ENCODE measurements at regions not wholly inside any gene's neighbourhood (a gene's known extent, or its start where the extent isn't known, plus 50 kb on each side); places are given as distances from the start of the nearest gene placed in this dataset.

GRCh38 chr1:221363039-221363438 lies 378.9 kb downstream of the DUSP10 start:
- Histone ChIP-seq H3K36me3 (ENCODE audit: control insufficient read depth in 2 of 3, insufficient read depth in 3 of 3, low read length in 3 of 3) (no peaks in the 10 kb centered on the region), H3K9me3 (ENCODE audit: control insufficient read depth in 2 of 3, insufficient read depth in 1 of 3, low read length in 3 of 3) (no peaks in the 10 kb centered on the region), H3K4me3 (ENCODE audit: low read length in 3 of 3) (no peak overlapping the region), H3K9ac (ENCODE audit: low read length in 3 of 3) (no peak overlapping the region), H3K27me3 (ENCODE audit: control insufficient read depth, insufficient read depth, low read length) (no peaks in the 10 kb centered on the region), H3K4me1 (ENCODE audit: control insufficient read depth in 2 of 3, insufficient read depth in 2 of 3, low read depth in 1 of 3, low read length in 3 of 3) (no peaks in the 10 kb centered on the region), H3K27ac (ENCODE audit: low read depth in 2 of 2, low read length in 2 of 2) (no peak overlapping the region)
- FAIRE-seq: no peak
- TF ChIP-seq CTCF (IDR thresholded peaks at IDR 0.05; ENCODE audit: borderline replicate concordance, extremely low read depth, insufficient read depth): no peak
- intact Hi-C loops (cut with DNase I): no loop called here
- DNase-seq: no peak

- H3K4me3 ChIP-seq (ENCODE audit: low read length in 3 of 3): no peak overlapping the region
- no peaks in the 10 kb centered on the region for H3K9me3 ChIP-seq (ENCODE audit: control insufficient read depth in 2 of 3, insufficient read depth in 1 of 3, low read length in 3 of 3)
- FAIRE-seq (no peak), DNase-seq (no peak)
- H3K36me3 ChIP-seq (ENCODE audit: control insufficient read depth in 2 of 3, insufficient read depth in 3 of 3, low read length in 3 of 3): no peaks in the 10 kb centered on the region
- no peaks in the 10 kb centered on the region for H3K27me3 ChIP-seq (ENCODE audit: control insufficient read depth, insufficient read depth, low read length)
- H3K4me1 ChIP-seq (ENCODE audit: control insufficient read depth in 2 of 3, insufficient read depth in 2 of 3, low read depth in 1 of 3, low read length in 3 of 3): no peaks in the 10 kb centered on the region
- H3K9ac ChIP-seq (ENCODE audit: low read length in 3 of 3): no peak overlapping the region
- no peak overlapping the region for H3K27ac ChIP-seq (ENCODE audit: low read depth in 2 of 2, low read length in 2 of 2)
- intact Hi-C loops (cut with DNase I): no loop called here
- no peak for TF ChIP-seq CTCF (IDR thresholded peaks at IDR 0.05; ENCODE audit: borderline replicate concordance, extremely low read depth, insufficient read depth)
Measured at GRCh38 chr1:221366495-221367110, 375.3 kb downstream of the DUSP10 start.

GRCh38 chr1:221371705-221372104 lies 370.2 kb downstream of the DUSP10 start:
- DNase-seq (no peak), FAIRE-seq (no peak)
- Histone ChIP-seq H3K4me1 (ENCODE audit: control insufficient read depth in 2 of 3, insufficient read depth in 2 of 3, low read depth in 1 of 3, low read length in 3 of 3) (peaks cover 0 to 3% (median 0%) of the 10 kb centered on the region in 3 donors), H3K4me3 (ENCODE audit: low read length in 3 of 3) (no peak overlapping the region), H3K27me3 (ENCODE audit: control insufficient read depth, insufficient read depth, low read length) (no peaks in the 10 kb centered on the region), H3K9me3 (ENCODE audit: control insufficient read depth in 2 of 3, insufficient read depth in 1 of 3, low read length in 3 of 3) (no peaks in the 10 kb centered on the region), H3K36me3 (ENCODE audit: control insufficient read depth in 2 of 3, insufficient read depth in 3 of 3, low read length in 3 of 3) (no peaks in the 10 kb centered on the region), H3K9ac (ENCODE audit: low read length in 3 of 3) (no peak overlapping the region), H3K27ac (ENCODE audit: low read depth in 2 of 2, low read length in 2 of 2) (no peak overlapping the region)
- TF ChIP-seq CTCF (IDR thresholded peaks at IDR 0.05; ENCODE audit: borderline replicate concordance, extremely low read depth, insufficient read depth): no peak
- intact Hi-C loops (cut with DNase I): no loop called here

- no peak overlapping the region for H3K9ac ChIP-seq (ENCODE audit: low read length in 3 of 3)
- H3K4me1 ChIP-seq (ENCODE audit: control insufficient read depth in 2 of 3, insufficient read depth in 2 of 3, low read depth in 1 of 3, low read length in 3 of 3): peaks cover 0 to 3% (median 0%) of the 10 kb centered on the region in 3 donors
- FAIRE-seq: no peak
- intact Hi-C loops (cut with DNase I): no loop called here
- no peak overlapping the region for H3K27ac ChIP-seq (ENCODE audit: low read depth in 2 of 2, low read length in 2 of 2)
- no peaks in the 10 kb centered on the region for H3K9me3 ChIP-seq (ENCODE audit: control insufficient read depth in 2 of 3, insufficient read depth in 1 of 3, low read length in 3 of 3)
- no peak overlapping the region for H3K4me3 ChIP-seq (ENCODE audit: low read length in 3 of 3)
- no peak for TF ChIP-seq CTCF (IDR thresholded peaks at IDR 0.05; ENCODE audit: borderline replicate concordance, extremely low read depth, insufficient read depth)
- H3K36me3 ChIP-seq (ENCODE audit: control insufficient read depth in 2 of 3, insufficient read depth in 3 of 3, low read length in 3 of 3): no peaks in the 10 kb centered on the region
- H3K27me3 ChIP-seq (ENCODE audit: control insufficient read depth, insufficient read depth, low read length): no peaks in the 10 kb centered on the region
- no peak for DNase-seq
Measured at GRCh38 chr1:221373795-221374194, 368.1 kb downstream of the DUSP10 start.
